H54 (cell line): ENCODE measurements at regions not wholly inside any gene's neighbourhood (a gene's known extent, or its start where the extent isn't known, plus 50 kb on each side); places are given as distances from the start of the nearest gene placed in this dataset.

Source experiments
- DNase-seq: peaks from one replicate; pipeline ENCODE4 v3.0.0; 2011; ENCODE audit warnings: low spot score, mixed read lengths; ENCODE audit not compliant: insufficient read length
- FAIRE-seq: peaks from 3 replicates; lab custom pipeline; 2011; peaks lifted over from hg19 to GRCh38; lab: Jason Lieb, UNC
- POLR2A ChIP-seq: IDR thresholded peaks from 2 replicates; pipeline ENCODE4 v1.6.1; 2011; ENCODE audit warnings: low read depth, mild to moderate bottlenecking, low read length

GRCh38 chr2:41678639-41679038 is 369.2 kb upstream of the PKDCC start:
- DNase-seq (no peak), FAIRE-seq (no peak)
- no peak for TF ChIP-seq POLR2A

DNA sequence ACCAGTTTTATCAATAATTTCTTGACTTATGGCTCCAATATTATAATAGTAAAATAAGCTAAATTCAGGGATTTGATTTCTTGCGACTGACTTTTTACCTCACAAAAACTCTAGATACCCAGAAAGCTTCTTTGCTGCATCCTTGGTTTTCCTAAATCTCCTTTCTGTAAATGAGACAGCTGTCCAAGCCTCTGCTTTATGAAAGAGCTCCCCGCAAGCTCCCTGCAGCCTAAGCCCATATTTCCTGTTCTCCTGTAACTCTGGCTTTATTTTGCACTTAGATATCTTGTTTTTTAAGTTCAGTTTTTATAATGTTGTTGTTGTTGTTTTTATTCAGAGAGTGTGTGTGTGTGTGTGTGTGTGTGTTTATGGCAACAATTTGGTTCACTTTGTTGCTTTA is 361.7 kb upstream of the PKDCC start:
- no peak for FAIRE-seq
- DNase-seq, result no peak

GRCh38 chr2:41691561-41691960 is 356.3 kb upstream of the PKDCC start:
- DNase-seq, result no peak

More for the DNA sequence above, 361.7 kb upstream of the PKDCC start:
- TF ChIP-seq POLR2A, result no peak

GRCh38 chr2:41694536-41695049 is 353.2 kb upstream of the PKDCC start:
- no peak for FAIRE-seq
- TF ChIP-seq POLR2A, result no peak
- no peak for DNase-seq

More at GRCh38 chr2:41691561-41691960, 356.3 kb upstream of the PKDCC start:
- TF ChIP-seq POLR2A, result no peak
- no peak for FAIRE-seq

DNA sequence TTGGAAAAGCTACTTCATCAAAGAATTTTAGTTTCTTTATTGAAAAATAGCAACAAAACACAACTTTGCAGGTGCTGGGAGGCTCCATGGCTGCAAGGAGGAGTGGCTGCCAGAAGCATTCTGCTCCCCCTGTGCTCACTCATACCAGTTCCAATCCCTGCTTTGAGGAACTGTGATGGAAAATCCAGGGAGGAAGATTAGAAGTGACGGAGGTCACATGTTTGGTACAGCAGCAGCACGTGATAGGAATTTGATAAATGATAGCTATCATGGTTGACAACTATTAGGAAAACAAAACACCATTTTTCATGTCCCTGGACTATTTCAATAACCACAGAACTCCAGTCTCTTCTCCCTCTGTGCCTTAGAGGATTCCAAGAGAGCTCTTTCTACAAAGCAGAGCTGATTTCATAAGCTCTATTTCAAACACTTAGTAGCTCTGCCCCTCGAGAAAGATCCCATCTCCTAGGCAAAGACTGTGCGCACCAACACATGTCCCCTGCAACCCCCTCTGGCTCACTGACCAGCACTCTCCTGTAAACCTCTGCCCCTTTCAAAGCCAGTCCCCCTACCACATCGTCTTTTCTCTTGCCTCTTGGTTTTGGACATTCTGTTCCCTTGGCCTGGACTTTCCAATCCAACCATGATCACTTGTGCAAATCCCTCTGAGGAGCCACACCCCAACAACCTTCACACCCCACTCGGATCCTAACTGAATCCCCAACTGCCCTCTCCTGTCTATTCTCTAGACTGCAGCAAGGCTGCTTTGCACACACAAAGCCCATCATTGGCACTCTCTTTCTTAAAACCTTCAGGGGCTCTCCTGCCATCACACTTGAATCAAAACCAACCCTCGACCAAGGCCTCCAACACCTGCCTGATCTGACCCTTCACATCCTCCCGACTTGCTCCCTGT is 352.4 kb upstream of the PKDCC start:
- no peak for DNase-seq
- TF ChIP-seq POLR2A, result no peak
- FAIRE-seq, result no peak

GRCh38 chr2:41697389-41697788 is 350.4 kb upstream of the PKDCC start:
- DNase-seq (no peak), FAIRE-seq (no peak)
- no peak for TF ChIP-seq POLR2A

- no peak for FAIRE-seq
- peak; percentile 7 for DNase-seq
- TF ChIP-seq POLR2A, result no peak
Observed at GRCh38 chr2:41698678-41699422, 349.0 kb upstream of the PKDCC start.

DNA sequence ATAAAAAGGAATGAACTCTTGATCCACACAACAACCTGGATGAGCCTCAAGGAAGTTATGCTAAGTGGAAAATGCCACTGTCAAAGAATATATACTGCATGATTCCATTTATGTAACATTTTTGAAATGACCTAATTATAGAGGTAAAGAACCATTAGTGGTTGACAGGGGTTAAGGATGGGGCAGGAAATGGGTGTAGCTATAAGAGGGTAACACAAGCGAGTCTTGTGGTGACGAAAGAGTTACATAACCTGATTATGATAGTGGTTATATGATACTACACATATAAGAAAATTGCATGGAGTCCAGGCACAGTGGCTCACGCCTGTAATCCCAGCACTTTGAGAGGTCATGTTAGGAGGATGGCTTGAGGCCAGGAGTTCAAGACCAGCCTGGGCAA is 346.6 kb upstream of the PKDCC start:
- TF ChIP-seq POLR2A, result no peak
- no peak for FAIRE-seq
- no peak for DNase-seq

GRCh38 chr2:41703123-41703522 is 344.7 kb upstream of the PKDCC start:
- no peak for TF ChIP-seq POLR2A
- FAIRE-seq (no peak), DNase-seq (no peak)

DNA sequence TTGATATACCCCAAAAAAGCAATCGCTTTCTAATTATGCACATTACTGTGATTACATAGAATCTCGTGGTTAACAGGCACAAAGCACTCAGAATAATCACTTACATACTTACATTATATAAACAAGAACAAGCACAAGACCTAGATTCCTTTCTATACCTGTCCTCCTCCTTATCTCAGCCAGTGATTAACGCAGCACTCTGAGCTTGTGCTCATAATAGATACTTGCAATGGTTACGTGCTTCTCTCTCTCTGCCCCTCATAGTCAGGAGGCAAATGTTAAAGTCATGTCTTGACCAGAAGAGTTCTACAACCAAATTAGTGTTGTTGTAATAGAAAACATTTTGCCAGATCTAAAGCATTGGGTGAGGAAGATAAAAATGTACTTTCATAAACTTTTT is 342.2 kb upstream of the PKDCC start:
- FAIRE-seq (no peak), DNase-seq (no peak)
- TF ChIP-seq POLR2A, result no peak

DNA sequence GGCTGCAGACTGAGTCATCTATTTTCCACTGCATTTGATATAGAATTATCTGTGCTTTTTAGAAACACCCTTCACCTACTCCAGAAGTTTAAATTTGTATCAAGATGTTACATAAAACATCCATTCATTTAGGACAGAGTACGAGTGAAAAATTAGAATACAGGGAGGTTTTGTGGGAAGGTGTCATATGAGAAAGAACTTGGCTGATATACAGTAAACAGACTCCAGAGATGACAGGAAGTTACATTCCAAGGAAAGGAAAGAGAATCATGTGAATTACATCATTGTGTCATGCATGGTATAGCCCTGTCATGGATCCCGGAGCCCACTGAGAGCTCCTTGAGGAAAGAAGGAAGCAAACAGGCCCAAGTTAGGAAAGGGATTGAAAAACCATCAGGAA is 341.5 kb upstream of the PKDCC start:
- no peak for DNase-seq
- no peak for FAIRE-seq

DNA sequence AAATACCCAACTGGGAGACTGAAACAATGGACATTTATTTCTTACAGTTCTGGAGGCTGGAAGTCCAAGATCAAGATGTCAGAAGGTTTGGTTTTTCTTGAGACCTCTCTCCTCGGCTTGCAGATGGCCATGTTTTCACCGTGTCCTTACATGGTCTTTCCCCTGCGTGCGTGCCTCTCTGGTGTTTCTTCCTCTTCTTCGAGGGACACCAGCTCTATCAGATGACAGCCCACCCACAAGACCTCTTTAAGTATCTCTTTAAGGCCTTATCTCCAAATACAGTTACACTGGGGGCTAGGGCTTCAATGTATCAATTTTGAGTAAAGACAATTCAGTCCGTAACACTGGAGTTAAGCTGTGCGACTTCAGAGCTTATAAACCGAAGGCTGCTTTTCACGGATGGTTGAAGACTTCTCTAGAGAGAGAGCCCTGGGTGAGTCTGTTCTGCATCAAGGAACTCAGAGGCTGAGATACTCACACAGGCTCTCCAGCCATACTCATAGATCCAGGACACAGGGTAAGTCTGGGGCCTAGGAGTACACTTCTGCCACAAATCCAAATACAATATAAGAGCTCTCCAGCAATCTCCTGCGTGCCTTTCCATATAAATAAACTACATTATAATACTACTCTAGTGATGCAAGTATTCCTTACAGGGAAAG is 339.9 kb upstream of the PKDCC start:
- TF ChIP-seq POLR2A, result no peak
- FAIRE-seq (no peak), DNase-seq (no peak)

More for the DNA sequence above, 341.5 kb upstream of the PKDCC start:
- no peak for TF ChIP-seq POLR2A

- no peak for FAIRE-seq
- TF ChIP-seq POLR2A, result no peak
- DNase-seq, result no peak
Observed at GRCh38 chr2:41709702-41710599, 337.9 kb upstream of the PKDCC start.
